AG04450 (cell line): ENCODE measurements at regions not wholly inside any gene's neighbourhood (a gene's known extent, or its start where the extent isn't known, plus 50 kb on each side); places are given as distances from the start of the nearest gene placed in this dataset.

Experiments used
- CTCF ChIA-PET: fragments of 300-600, 350-600 bp; formaldehyde crosslinking; extraction: SDS; loops from one replicate; lab custom pipeline; 2022; ENCODE audit warnings: antibody characterized with exemption, inconsistent platforms; lab: Charles Lee
- POLR2A ChIA-PET: fragments of 350-600 bp; formaldehyde crosslinking; extraction: SDS; loops from one replicate; lab custom pipeline; 2021; ENCODE audit warnings: antibody characterized with exemption, inconsistent platforms; lab: Yijun Ruan, JAX
- DNase-seq: peaks from one replicate; pipeline ENCODE4 v3.0.0-alpha.2; 2011; ENCODE audit warnings: low read depth, low spot score
- H3K27ac ChIP-seq: one replicate; pipeline ENCODE4 v1.5.1; 2012; ENCODE audit warnings: low read depth, low read length, control low read depth
- H3K27me3 ChIP-seq: one replicate; pipeline ENCODE4 v1.6.0; 2012; ENCODE audit warnings: low read length; ENCODE audit not compliant: control insufficient read depth, insufficient read depth
- H3K4me3 ChIP-seq: 2 replicates; pipeline ENCODE4 v1.5.1; 2011; ENCODE audit warnings: mild to moderate bottlenecking, low read depth, low read length, control low read depth
- H3K9me3 ChIP-seq: 2 replicates; pipeline ENCODE4 v1.5.1; 2012; ENCODE audit warnings: low read length; ENCODE audit not compliant: control insufficient read depth, insufficient read depth
- CTCF ChIP-seq: IDR thresholded peaks from 2 replicates; pipeline ENCODE4 v1.5.1; 2011; ENCODE audit warnings: low read depth, low read length, control low read depth, inconsistent platforms

GRCh38 chr15:35723120-35723847, 177.3 kb upstream of the DPH6 start:
- no peak for DNase-seq
- CTCF ChIA-PET, result interaction anchor here (0.7 kb wide), 2 partner anchors 200 to 631 kb away, joined by 3 to 6 read pairs; no protein-coding TSS in a partner anchor
- H3K9me3 ChIP-seq, result no peaks in the 10 kb centered on the region
- H3K27me3 ChIP-seq, result no peaks in the 10 kb centered on the region
- no peak overlapping the region for H3K4me3 ChIP-seq
- H3K27ac ChIP-seq, result no peak overlapping the region
- TF ChIP-seq CTCF, result 0 out of 2 replicates have a peak, but pooled peaks have one; percentile 2
- POLR2A ChIA-PET, result interaction anchor here (0.6 kb wide), 1 partner anchor 25 kb away, joined by 7 read pairs; no protein-coding TSS in a partner anchor

- no peak for DNase-seq
- H3K27me3 ChIP-seq, result no peaks in the 10 kb centered on the region
- H3K27ac ChIP-seq, result no peak overlapping the region
- H3K9me3 ChIP-seq, result no peaks in the 10 kb centered on the region
- POLR2A ChIA-PET, result no interaction called here
- no peak overlapping the region for H3K4me3 ChIP-seq
- TF ChIP-seq CTCF, result no peak
- CTCF ChIA-PET, result interaction anchor here (1.0 kb wide), 2 partner anchors 28 to 180 kb away, joined by 3 read pairs; no protein-coding TSS in a partner anchor
Observed at GRCh38 chr15:35723852-35724251, 177.9 kb upstream of the DPH6 start.

- no peaks in the 10 kb centered on the region for H3K9me3 ChIP-seq
- no peaks in the 10 kb centered on the region for H3K27me3 ChIP-seq
- CTCF ChIA-PET, result interaction anchor here (0.7 to 1.0 kb wide), 3 partner anchors 19 to 181 kb away, joined by 3 read pairs; no protein-coding TSS in a partner anchor
- H3K27ac ChIP-seq, result no peak overlapping the region
- DNase-seq, result no peak
- H3K4me3 ChIP-seq, result no peak overlapping the region
- no peak for TF ChIP-seq CTCF
- POLR2A ChIA-PET, result no interaction called here
Observed at GRCh38 chr15:35724626-35725025, 178.7 kb upstream of the DPH6 start.

GRCh38 chr15:35725353-35725752, 179.4 kb upstream of the DPH6 start:
- ChIA-PET POLR2A (no interaction called here), CTCF (no interaction called here)
- Histone ChIP-seq H3K4me3 (no peak overlapping the region), H3K9me3 (no peaks in the 10 kb centered on the region), H3K27ac (no peak overlapping the region), H3K27me3 (no peaks in the 10 kb centered on the region)
- no peak for TF ChIP-seq CTCF
- no peak for DNase-seq

- TF ChIP-seq CTCF, result no peak
- no peak for DNase-seq
- POLR2A ChIA-PET, result no interaction called here
- no peak overlapping the region for H3K4me3 ChIP-seq
- no peak overlapping the region for H3K27ac ChIP-seq
- H3K27me3 ChIP-seq, result no peaks in the 10 kb centered on the region
- CTCF ChIA-PET, result interaction anchor here (1.2 kb wide), 2 partner anchors 10 to 24 kb away, joined by 3 to 6 read pairs; no protein-coding TSS in a partner anchor
- H3K9me3 ChIP-seq, result no peaks in the 10 kb centered on the region
Observed at GRCh38 chr15:35727627-35728026, 181.7 kb upstream of the DPH6 start.
